GM12878 (cell line): ENCODE measurements at regions not wholly inside any gene's neighbourhood (a gene's known extent, or its start where the extent isn't known, plus 50 kb on each side); places are given as distances from the start of the nearest gene placed in this dataset.

Experiments
- SMC3 ChIP-seq: IDR thresholded peaks from 2 replicates; pipeline ENCODE4 v1.6.1; 2011; ENCODE audit warnings: low read length, improper control_type of control experiment, borderline replicate concordance
- SPI1 ChIP-seq: IDR thresholded peaks from 2 replicates; pipeline ENCODE4 v1.6.1; 2011; ENCODE audit warnings: low read depth, mild to moderate bottlenecking, low read length, moderate library complexity, borderline replicate concordance; ENCODE audit not compliant: insufficient read depth
- ZBTB40 ChIP-seq: fragments of 450-650 bp; IDR thresholded peaks from 2 replicates; pipeline ENCODE4 v1.6.1; 2016; ENCODE audit warnings: mild to moderate bottlenecking, moderate library complexity, borderline replicate concordance
- ZNF207 ChIP-seq: fragments of 450-650 bp; IDR thresholded peaks from 2 replicates; pipeline ENCODE4 v1.6.1; 2014; ENCODE audit warnings: antibody characterized with exemption, mild to moderate bottlenecking, borderline replicate concordance
- TF ChIP-seq, protein P1 (sequence below): fragments of 450-650 bp; conservative IDR thresholded peaks from 2 replicates; pipeline ENCODE4 v1.6.1; 2017; ENCODE audit warnings: mild to moderate bottlenecking, moderate library complexity

GRCh38 chr6:12221856-12222255 lies 68.3 kb upstream of the EDN1 start (continued):
- TF ChIP-seq ZBTB40 (no peak), SPI1 (no peak), ZNF207 (no peak), SMC3 (no peak)
- TF ChIP-seq, protein P1, sequence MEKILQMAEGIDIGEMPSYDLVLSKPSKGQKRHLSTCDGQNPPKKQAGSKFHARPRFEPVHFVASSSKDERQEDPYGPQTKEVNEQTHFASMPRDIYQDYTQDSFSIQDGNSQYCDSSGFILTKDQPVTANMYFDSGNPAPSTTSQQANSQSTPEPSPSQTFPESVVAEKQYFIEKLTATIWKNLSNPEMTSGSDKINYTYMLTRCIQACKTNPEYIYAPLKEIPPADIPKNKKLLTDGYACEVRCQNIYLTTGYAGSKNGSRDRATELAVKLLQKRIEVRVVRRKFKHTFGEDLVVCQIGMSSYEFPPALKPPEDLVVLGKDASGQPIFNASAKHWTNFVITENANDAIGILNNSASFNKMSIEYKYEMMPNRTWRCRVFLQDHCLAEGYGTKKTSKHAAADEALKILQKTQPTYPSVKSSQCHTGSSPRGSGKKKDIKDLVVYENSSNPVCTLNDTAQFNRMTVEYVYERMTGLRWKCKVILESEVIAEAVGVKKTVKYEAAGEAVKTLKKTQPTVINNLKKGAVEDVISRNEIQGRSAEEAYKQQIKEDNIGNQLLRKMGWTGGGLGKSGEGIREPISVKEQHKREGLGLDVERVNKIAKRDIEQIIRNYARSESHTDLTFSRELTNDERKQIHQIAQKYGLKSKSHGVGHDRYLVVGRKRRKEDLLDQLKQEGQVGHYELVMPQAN, result no peak
